Endothelial cell of umbilical vein (primary cell): ENCODE measurements at regions not wholly inside any gene's neighbourhood (a gene's known extent, or its start where the extent isn't known, plus 50 kb on each side); places are given as distances from the start of the nearest gene placed in this dataset.

ENCODE experiments used
- BruUV-seq: library from RNA; stranded (reverse); fragments of 400-500 nt; replicated peaks from 2 replicates; lab custom pipeline; 2021; lab: Mats Ljungman, UMichigan
- CTCF ChIA-PET: fragments of 300-600, 350-600 bp; sonication (Branson Sonifier 250); formaldehyde crosslinking; loops from one replicate; lab custom pipeline; 2021; ENCODE audit warnings: antibody characterized with exemption, inconsistent platforms; lab: Charles Lee
- POLR2A ChIA-PET: fragments of 300-600, 350-600 bp; sonication (Branson Sonifier 250); formaldehyde crosslinking; loops from one replicate; lab custom pipeline; 2021; ENCODE audit warnings: antibody characterized with exemption, inconsistent platforms; lab: Charles Lee
- DNase-seq: peaks from one replicate; pipeline ENCODE4 v3.0.0-alpha.2; 2011; ENCODE audit warnings: low read depth, low spot score
- FAIRE-seq: peaks from 2 replicates; lab custom pipeline; 2011; peaks lifted over from hg19 to GRCh38; lab: Jason Lieb, UNC
- H2AFZ ChIP-seq: 2 replicates; pipeline ENCODE4 v1.6.0; 2012; ENCODE audit warnings: low read depth, low read length, control low read depth, inconsistent platforms
- H3K27ac ChIP-seq: 2 replicates; pipeline ENCODE4 v1.5.1; 2011; ENCODE audit warnings: low read depth, mild to moderate bottlenecking, control low read depth, low read length, moderate library complexity; ENCODE audit not compliant: insufficient read depth
- H3K27me3 ChIP-seq, 2 experiments: 2 replicates each; pipeline versions ENCODE4 v1.6.0 to v1.6.1; 2011; ENCODE audit warnings: low read length in 2 of 2, mixed read lengths in 1 of 2; ENCODE audit not compliant: control insufficient read depth in 2 of 2, insufficient read depth in 2 of 2
- H3K36me3 ChIP-seq, 2 experiments: 2 replicates in 1 of 2; 3 replicates in 1 of 2; pipeline ENCODE4 v1.5.1; 2011; ENCODE audit warnings: low read length in 2 of 2, mild to moderate bottlenecking in 1 of 2, moderate library complexity in 1 of 2; ENCODE audit not compliant: control insufficient read depth in 2 of 2, insufficient read depth in 2 of 2; ENCODE audit errors: extremely low read depth in 1 of 2
- H3K4me1 ChIP-seq: 3 replicates; pipeline ENCODE4 v1.5.1; 2011; ENCODE audit warnings: mild to moderate bottlenecking, low read length; ENCODE audit not compliant: control insufficient read depth, insufficient read depth; ENCODE audit errors: extremely low read depth
- H3K4me2 ChIP-seq: 2 replicates; pipeline ENCODE4 v1.6.1; 2011; ENCODE audit warnings: low read length, control low read depth, mixed read lengths; ENCODE audit not compliant: insufficient read depth
- H3K4me3 ChIP-seq, 3 experiments: fragments of 200-600 bp in 1 of 3; sonication (generic), shearing (Covaris generic) in 1 of 3; replicated peaks in 1 of 3; 2 replicates each; pipeline ENCODE4 v1.5.1; 2011 to 2016; ENCODE audit warnings: control low read depth in 3 of 3, low read length in 3 of 3, mild to moderate bottlenecking in 2 of 3, inconsistent platforms in 1 of 3, low read depth in 1 of 3, moderate library complexity in 1 of 3; ENCODE audit not compliant: insufficient read depth in 1 of 3
- H3K79me2 ChIP-seq: 2 replicates; pipeline ENCODE4 v1.6.0; 2012; ENCODE audit warnings: low read length, inconsistent platforms; ENCODE audit not compliant: control insufficient read depth, insufficient read depth
- H3K9ac ChIP-seq: replicated peaks from 2 replicates; pipeline ENCODE3; 2011; ENCODE audit warnings: low read length, control low read depth; ENCODE audit not compliant: insufficient read depth; ENCODE audit errors: extremely low read depth
- H3K9me1 ChIP-seq: replicated peaks from 3 replicates; pipeline ENCODE4 v1.6.0; 2011; ENCODE audit warnings: mild to moderate bottlenecking, low read length; ENCODE audit not compliant: control insufficient read depth, insufficient read depth; ENCODE audit errors: extremely low read depth
- H3K9me3 ChIP-seq: replicated peaks from 2 replicates; pipeline ENCODE4 v1.5.1; 2012; ENCODE audit warnings: low read length, inconsistent platforms; ENCODE audit not compliant: control insufficient read depth, insufficient read depth
- H4K20me1 ChIP-seq: replicated peaks from 2 replicates; pipeline ENCODE3; 2011; ENCODE audit warnings: mild to moderate bottlenecking, low read length; ENCODE audit not compliant: control insufficient read depth, insufficient read depth; ENCODE audit errors: extremely low read depth
- CTCF ChIP-seq, 2 donors: IDR thresholded peaks; 1 replicate in 1 of 2; 2 replicates in 1 of 2; pipeline ENCODE4 v1.5.1; 2011; ENCODE audit warnings: low read length in 2 of 2, mild to moderate bottlenecking in 2 of 2, moderate library complexity in 2 of 2, control low read depth in 1 of 2, inconsistent platforms in 1 of 2, low read depth in 1 of 2; ENCODE audit not compliant: insufficient read depth in 1 of 2; ENCODE audit errors: extremely low read depth in 1 of 2
- EZH2 ChIP-seq: IDR thresholded peaks from 2 replicates; pipeline ENCODE4 v1.6.1; 2012; ENCODE audit warnings: borderline replicate concordance, low read depth, mild to moderate bottlenecking, moderate library complexity, low read length, inconsistent platforms; ENCODE audit not compliant: severe bottlenecking
- FOS ChIP-seq: IDR thresholded peaks from 2 replicates; pipeline ENCODE4 v1.6.1; 2011; ENCODE audit warnings: mild to moderate bottlenecking, low read length, moderate library complexity, borderline replicate concordance; ENCODE audit not compliant: insufficient read depth
- JUN ChIP-seq: IDR thresholded peaks from 2 replicates; pipeline ENCODE4 v1.6.1; 2011; ENCODE audit warnings: borderline replicate concordance, low read depth; ENCODE audit not compliant: insufficient read length, insufficient read depth
- MAX ChIP-seq: IDR thresholded peaks from 2 replicates; pipeline ENCODE4 v1.6.1; 2011; ENCODE audit not compliant: insufficient read depth, insufficient read length
- MYC ChIP-seq: IDR thresholded peaks from one replicate; pipeline ENCODE4 v1.6.1; 2011; ENCODE audit warnings: mild to moderate bottlenecking, low read depth, low read length
- POLR2A ChIP-seq: IDR thresholded peaks from 2 replicates; pipeline ENCODE4 v1.6.1; 2012; ENCODE audit warnings: low read depth, mild to moderate bottlenecking, control low read depth, low read length
- dilution Hi-C: fragments of 300-500 bp; cut with MboI; formaldehyde crosslinking; loops from one replicate; pipeline ENCODE4 v1.15.0; 2019; ENCODE audit warnings: low sequenced_read_pairs; ENCODE audit not compliant: extremely low pct_ligation_motif_present
- intact Hi-C: fragments of 100-400 bp; cut with micrococcal nuclease; formaldehyde crosslinking; loops from one replicate; pipeline ENCODE4 v1.10.0; 2022

GRCh38 chr4:81743731-81744435 lies 272.2 kb upstream of the RASGEF1B start:
- TF ChIP-seq MAX (no peak), CTCF (IDR thresholded peaks at IDR 0.05; ENCODE audit: extremely low read depth in 1 of 2, insufficient read depth in 1 of 2, low read depth in 1 of 2, low read length in 2 of 2) (no peak), EZH2 (no peak), FOS (no peak), POLR2A (no peak), MYC (no peak), JUN (no peak)
- dilution Hi-C loops: no loop called here
- no peaks in the 10 kb centered on the region for H3K9me3 ChIP-seq
- no peak overlapping the region for H3K4me3 ChIP-seq
- peaks cover 0 to 3% of the 10 kb centered on the region in 2 experiments for H3K27me3 ChIP-seq
- no peaks in the 10 kb centered on the region for H3K79me2 ChIP-seq
- peaks cover 17% of the 10 kb centered on the region for H3K4me1 ChIP-seq
- intact Hi-C loops: loop anchor here (10.0 kb wide), 1 partner anchor 269 kb away; the partner anchor contains the start of gene RASGEF1B
- H2AFZ ChIP-seq: no peak overlapping the region
- no peak overlapping the region for H3K9ac ChIP-seq
- POLR2A ChIA-PET: no interaction called here
- H3K9me1 ChIP-seq: no peaks in the 10 kb centered on the region
- DNase-seq (no peak), FAIRE-seq (no peak)
- H4K20me1 ChIP-seq: no peaks in the 10 kb centered on the region
- no TSS peak for BruUV-seq
- CTCF ChIA-PET: no interaction called here
- no peak overlapping the region for H3K27ac ChIP-seq
- no peak overlapping the region for H3K4me2 ChIP-seq
- no peaks in the 10 kb centered on the region for H3K36me3 ChIP-seq
